Stimulated activated CD4-positive, alpha-beta T cell treated with anti-CD3 and anti-CD28 coated beads, Interleukin-12 subunit alpha, Interleukin-12 subunit beta, amount 100 ng/mL, for 48 hours (primary cell): ENCODE measurements at regions not wholly inside any gene's neighbourhood (a gene's known extent, or its start where the extent isn't known, plus 50 kb on each side); places are given as distances from the start of the nearest gene placed in this dataset.

Experiments used
- DNase-seq, 3 donors: peaks; one replicate each; pipeline ENCODE4 v3.0.0-alpha.2; 2020; ENCODE audit warnings: low read depth in 2 of 3, low spot score in 1 of 3

DNA sequence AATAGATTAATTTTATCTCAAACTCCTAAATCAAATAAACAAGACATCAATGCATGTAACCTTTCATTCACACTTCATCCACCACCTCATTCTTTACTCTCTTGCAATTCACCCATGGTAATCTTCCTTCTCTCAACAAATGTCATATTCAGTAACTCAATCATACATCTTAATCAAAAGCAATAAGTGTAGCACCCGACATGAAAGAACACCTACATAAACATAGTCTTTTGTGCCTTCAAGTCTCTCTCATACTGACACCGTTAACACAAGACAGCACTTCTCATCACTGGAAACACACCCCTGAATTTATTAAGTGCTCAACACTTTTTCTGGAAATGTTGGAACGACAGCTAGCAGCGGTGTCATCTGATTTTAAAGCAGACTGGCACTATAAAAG lies 225.9 kb downstream of the TTLL7 start:
- DNase-seq, result no peak

DNA sequence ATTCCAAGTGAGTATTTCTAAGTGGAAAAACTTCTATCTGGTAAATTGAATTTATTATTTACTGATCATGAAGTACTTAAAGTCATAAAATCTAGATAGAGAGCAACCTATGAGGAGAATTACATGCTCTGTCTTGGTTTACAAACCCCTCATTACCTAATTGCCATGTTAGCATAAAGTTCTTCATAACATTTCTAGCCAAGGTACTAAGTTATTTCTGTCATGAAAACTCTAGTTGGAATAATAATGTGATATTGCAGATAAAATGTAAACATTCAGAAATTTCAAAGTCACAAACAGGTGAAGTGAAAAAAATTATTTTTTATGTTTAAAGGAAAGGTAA lies 228.6 kb downstream of the TTLL7 start:
- DNase-seq, result no peak

DNA sequence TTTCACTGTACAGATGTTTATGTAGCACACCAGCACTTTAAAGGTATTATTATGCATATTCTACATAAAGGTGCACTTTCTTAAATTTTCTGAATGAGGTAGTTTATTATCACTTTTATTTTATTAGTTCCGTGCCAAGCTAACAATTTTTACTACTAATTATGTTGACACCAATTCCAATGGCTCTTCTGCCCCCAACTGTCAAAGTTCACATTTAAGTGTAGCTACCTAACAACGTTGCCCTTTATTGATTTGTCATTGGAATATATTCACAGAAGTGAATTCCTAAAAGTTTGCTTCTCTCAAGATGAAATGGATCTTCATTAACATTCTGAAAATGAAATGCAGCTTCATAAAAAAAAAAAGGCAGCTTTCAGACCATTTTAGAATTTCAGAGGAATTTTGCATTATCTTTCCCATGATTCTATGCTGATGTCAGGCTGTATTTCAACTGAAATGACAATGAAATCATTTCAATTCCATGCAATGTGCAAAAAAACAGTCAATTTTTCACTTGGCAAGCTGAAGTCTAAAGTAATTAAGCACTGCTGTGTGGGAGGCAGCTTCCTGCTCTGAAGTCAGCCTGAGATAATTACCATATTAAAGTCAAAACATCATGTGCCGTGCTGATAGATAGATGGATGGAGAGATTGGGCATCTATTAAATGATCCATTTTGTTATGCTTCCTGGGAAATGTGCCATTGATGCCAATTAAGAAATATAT lies 229.2 kb downstream of the TTLL7 start:
- DNase-seq, result no peak

DNA sequence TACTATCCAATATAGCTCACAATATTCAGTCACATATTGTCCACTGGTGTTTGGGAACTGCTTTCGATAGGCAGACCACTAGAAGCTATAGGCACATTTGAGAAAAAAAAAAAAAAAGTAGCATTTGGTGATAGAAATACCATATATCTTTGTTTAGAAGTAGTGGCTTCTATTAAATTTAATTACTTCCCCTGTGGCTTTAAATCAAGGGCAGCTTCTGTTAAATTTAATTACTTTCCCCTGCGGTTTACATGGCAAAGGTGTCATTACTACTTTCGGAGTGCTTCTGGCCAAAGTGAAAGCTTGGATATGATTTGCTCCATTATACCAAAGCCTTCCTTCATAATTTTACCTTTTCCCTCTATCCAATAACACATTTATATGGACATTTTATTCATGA lies 229.9 kb downstream of the TTLL7 start:
- DNase-seq, result no peak

DNA sequence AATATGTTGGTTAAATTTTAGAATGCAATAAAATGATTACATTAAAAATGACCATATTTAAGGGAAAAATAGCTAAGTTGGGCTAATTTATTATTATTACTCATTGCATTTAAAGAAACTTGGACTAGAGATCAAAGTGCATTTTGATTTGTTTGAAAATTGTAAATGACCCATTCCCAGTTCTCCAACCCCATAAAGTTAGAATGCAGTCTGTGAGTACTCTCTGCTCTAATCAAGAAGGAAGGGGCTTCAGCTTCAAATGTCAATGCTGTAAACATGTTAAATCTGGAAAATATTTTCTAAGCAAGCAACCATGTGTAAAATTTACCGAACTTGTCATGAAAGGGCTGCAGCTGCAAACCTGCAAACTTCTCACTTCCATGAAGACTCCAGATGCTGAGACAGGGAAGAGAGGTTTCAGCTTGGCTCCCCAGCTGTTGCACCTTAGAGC lies 232.7 kb downstream of the TTLL7 start:
- no peak for DNase-seq

DNA sequence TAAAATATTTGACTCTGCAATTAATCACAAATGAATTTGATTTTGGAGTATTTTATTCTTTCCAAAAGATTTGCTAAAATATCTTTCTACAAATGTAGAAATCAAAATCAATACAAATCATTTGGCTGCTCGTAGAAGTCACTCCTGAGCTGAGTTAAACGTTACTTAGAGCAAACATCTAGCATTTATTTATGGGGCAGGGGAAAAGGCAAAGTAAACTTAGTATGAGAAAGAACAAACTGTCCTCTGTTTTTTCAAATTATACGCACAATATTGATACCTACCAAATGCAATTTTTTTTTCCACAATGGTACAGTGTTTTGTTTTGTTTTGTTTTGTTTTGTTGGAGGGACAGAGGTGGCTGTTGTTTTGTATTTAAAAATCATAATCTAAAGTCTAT lies 233.8 kb downstream of the TTLL7 start:
- no peak for DNase-seq

DNA sequence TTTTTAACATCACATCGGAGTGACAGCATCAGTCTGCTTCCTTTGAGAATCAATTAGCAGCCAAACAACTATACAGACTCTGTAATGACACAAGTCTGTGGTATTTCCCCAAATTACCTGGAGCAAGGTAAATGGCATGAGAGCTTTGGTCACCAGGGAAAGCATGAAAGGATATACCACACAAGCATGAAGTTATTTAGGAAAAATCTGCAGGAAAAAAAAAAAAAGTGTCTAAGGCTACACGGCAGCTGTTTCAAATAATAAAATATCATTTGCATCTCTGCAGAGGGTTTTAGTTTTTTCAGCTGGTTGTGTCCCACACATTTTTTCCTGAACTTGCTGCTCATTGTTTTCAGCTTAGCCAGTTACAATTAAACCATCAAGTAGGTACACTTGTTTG lies 234.7 kb downstream of the TTLL7 start:
- DNase-seq, result no peak

DNA sequence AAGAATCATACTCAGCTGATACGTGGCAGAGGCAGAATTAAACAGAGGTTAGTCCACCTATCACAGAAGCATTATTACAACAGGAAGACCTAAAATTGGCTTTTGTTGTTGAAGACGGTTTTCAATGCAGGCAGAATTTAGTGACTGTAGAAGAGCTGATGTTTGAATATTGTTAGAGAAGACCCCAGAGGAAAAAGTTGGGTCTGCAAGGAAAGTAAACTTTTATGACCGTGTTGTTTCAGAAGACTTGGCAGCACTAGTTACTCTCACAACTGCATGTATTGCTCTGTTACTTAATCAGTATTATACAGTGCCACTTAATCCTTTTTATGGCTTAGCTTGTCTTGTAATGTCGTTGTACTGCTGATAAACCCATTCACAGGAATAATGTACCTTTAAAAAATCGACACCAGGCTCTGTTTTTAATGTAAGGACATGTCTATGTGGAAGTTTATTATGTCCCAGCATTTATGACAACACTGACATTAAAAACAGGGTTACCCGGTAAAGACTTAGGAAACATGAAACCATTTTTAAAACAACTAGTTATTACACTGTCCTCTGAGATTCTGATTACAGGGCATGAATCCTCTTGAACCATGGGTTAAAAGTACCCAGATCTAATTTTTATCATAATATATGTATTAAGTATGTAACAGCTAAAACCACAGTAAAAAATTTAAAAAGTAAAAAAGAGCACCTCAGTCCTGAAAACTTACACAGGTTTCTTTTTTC lies 235.4 kb downstream of the TTLL7 start:
- DNase-seq, result no peak

DNA sequence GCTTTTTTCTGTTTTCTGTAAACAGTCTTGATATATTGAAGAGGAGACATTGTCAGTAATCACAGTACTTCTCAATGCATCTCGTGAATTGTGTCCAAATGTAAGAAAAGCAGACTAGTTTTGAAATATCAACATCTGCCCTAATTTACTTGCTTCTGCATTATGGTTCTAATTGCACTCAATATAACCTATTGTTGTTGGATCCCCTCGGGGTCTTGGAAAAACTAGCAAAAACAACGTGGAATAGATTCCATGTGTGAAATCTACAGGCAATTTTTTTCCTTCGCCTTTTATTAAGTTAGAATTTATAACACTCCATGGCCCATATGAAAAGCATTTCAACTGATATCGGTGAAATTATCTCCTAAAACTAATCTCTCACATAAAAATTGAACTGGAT lies 236.5 kb downstream of the TTLL7 start:
- DNase-seq, result no peak

DNA sequence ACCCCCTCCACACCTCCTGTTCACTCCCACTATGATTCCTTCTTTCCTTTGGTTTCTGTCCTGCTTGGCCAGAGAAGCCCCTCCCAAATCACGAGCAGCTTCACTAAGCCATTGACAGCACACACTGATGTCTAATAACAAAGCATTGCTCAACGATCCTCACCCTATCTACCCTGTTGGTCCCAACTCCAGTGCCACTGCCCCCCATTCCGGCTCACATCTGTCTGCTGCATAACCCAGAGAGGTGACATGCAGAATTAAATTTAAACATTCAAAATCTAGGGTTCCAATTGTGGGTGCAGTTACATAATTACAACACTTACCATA lies 236.9 kb downstream of the TTLL7 start:
- DNase-seq, result no peak

DNA sequence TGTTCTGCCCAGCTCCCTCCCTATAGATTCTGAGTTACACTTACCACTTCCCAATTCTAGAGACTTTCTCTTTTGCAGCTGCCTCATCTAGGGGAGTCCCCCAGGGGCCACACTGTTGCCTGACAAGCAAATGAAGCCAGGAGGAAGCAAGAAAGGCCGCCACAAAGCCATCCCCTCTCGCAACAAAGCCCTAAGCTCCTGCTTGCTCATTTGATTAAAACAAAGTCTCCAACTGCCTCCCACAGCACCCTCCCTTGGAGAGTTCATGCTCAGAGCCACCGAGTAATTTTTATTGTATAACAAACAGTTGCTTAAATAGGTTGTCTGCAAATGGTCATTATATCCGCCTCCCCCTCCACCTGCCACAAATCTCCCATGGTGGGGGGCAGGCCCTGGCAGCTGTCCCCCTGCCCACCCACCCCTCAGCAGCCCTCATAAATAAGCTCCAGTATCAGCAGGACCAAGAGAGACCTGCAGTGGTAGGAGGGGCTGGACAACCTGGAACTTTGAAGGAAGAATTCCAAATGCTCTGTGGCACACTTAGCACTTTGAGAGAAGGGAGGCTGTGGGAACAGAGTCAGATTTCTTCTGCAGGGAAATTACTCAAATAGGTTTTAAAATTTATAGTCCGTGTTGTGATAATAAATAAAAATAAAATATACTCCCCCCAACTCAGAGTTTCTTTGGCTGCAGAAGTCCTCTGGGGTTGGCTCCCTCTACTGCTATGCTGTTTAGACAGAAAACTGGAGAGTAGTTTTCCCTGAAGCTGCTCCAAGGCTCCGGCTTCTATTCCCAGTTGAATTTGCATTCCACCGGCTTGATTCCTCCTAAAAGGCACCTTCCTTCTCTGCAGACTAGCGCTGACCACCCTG lies 237.5 kb downstream of the TTLL7 start:
- DNase-seq, result no peak

DNA sequence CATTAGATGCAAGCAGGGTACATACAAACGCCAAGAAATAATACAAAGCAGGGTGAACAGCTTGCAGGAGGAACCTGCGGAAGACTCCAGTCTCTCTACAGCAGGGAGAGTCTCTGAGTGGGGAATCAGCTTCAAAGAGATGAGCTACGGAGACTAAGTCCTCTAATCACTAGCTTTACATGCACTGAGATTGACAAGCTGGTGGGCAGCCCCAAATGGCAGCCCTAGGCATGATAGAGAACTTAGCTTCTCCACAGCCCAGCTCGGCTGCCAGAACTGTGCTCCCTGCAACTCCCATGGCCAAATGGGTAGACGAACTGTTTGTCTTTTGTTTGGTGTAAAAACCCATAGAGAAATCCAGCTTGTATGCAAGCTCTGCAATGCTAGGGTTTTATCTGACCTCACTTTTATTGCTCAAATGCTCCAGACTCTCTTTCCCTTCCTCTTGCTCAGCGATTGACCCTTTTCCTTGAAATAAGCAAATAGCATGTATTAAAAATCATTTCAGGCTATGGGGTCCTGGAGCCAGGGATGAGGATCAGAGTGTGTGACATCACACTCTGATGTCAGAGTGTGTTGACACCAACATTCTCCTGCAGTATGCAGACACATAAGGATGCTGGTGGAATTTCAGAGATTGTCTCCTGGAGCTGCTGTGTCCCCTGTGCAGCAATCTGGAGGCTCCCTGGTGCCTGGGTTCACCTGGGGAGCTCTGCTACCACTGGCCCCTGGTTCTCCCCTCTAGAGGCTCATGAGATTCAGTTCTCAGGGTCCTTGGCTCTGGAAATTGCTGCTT lies 238.5 kb downstream of the TTLL7 start:
- no peak for DNase-seq

DNA sequence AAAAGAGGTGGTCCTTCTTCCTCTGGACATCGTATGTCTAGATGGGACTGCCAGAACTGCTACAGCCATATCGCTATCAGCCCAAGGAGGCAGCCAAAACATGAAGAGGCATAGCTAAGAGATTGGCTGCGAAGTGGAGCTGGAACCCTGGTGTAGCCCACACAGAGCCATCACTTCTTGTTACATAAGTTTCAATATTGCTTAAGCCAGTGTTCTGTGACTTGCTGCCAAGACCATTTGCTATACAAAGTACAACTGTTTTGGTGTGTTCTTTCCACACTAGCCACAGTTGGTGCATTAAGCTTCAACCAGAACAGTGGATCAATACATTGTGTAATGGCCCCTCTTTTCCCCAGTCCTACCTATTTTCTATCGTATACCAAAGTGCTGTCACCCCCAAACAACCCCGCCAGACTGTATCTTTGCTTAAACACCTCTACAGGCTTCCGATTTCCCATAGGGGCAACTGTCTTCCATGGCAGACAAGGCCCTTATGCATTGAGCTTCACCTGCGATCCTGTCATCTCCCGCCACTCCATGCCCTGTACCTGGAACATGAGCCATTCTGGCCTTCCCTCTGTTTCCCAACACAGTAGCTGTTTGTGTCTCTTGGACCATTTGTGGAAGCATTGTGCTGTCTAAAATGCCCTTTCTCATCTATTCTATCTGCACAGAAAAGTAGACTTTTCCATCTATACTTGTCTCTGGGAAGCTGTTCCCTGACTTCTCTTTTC lies 241.8 kb downstream of the TTLL7 start:
- no peak for DNase-seq

DNA sequence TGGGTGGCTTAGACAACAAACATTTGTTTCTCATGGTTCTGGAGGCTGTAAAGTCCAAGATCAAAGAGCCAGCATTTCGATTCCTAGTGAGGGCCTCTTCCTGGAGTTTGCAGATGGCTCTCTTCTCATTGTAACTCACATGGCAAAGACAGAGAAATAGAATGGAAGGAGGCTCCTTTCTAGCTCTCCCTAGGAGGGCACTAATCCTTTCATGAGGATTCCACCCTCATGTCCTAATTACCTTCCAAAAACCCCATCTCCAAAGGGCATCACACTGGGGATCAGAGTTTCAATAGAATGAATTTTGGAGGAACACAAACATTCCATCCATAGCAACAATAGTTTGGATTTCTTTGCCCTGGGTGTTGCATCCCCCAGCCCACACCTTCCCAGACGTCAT lies 247.3 kb downstream of the TTLL7 start:
- no peak for DNase-seq

DNA sequence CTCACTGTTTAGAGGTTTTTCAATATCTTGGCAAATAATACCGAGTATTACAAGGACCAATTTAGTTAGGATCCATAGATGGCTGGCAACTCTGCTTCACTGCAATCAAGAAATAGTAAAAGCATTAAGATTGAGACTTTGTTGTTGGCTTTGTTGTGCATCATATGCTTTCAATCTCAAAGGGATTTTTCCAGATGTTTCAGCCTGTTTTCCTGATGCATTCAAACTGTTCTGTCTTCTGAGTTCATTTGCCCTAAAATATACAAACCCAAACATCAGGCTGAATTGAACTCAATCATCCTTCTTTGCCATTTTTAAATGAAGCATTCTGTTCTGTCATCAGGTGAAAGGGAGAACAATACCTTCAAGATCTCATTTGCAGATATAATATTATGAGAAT lies 248.7 kb downstream of the TTLL7 start:
- DNase-seq, result no peak

DNA sequence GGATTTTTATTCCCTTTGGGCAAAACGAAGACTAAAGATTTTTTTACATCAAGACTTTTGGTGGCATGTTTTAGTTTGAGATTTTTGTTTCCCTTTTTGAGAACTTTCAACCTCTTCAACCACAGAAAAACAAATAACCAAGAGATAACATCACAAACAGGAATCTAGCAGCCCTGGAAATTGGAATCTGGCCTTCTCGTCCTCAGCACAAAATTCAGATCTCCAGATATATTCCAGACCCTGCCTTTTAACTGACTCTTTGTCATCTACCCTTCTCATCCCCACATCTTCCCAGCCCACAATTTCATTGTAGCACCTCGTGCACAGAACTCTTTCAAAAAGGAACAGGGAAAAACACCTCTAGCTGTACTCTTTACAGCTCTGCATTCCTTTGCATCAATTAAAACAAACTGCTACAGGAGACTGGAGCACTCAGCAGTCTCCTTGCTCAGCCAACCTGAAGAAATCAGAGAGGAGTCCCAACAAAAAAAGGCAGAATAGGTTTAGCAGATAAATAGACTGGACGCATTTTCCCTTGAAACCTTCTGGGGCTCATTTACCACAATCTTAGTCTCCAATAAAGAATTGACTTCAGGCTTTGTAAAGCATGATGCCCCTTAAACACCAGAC lies 251.0 kb downstream of the TTLL7 start:
- no peak for DNase-seq

DNA sequence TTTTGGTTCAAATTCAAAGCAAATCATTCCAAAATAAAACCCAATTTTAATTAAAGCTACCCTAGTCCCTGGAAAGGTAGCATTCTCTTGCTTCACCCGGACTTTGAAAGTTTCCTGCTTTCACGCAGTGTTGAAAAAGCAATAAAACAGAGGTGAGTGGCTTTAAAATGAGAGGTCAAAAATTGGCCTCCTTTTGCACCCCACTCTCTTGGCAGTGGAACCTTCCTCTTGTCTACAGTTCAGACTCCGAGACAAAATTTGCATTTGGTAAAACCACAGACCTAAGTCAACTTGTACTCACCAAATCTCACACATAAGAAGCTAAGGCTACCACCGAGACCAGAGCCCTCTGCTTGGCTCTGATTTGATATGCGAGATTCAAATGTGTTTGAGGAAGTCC lies 252.7 kb downstream of the TTLL7 start:
- DNase-seq, result no peak

DNA sequence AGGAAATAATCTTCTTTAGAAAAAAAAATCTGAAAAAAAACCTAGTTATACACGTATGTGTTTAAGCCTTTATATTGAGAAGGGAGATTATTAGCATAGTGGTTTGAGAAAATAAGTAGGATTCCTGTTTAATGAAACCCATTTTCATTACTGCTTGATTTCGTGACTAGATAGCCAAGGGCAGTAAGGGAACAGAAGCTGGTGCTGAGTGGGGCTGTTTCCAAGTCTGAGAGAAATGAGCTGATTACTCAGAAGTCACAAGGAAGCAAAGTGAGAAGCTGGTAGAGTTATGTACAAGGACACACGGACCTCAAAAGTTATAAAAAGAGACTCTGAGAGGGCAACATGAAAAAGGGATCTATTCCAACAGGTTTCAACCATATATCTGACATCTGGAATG lies 256.5 kb downstream of the TTLL7 start:
- DNase-seq, result no peak

DNA sequence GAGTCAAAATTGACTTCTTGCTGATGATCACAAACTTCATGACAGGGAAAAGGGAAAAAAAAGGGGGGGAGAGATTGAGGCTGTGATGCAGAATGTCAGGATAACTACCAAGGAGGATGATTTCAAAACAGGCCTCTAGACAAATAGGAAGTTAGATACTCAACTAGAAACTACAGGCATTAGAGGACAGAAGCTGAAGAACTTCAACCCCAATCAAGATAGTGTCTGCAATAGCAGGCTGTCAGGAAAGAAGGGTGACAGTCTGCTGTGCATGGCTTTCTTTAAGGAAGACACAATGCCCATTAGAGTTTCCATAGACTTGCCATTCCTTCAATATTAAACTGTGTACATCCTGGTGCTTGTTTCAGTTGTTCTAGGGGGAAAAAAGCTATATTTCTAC lies 257.2 kb downstream of the TTLL7 start:
- no peak for DNase-seq

DNA sequence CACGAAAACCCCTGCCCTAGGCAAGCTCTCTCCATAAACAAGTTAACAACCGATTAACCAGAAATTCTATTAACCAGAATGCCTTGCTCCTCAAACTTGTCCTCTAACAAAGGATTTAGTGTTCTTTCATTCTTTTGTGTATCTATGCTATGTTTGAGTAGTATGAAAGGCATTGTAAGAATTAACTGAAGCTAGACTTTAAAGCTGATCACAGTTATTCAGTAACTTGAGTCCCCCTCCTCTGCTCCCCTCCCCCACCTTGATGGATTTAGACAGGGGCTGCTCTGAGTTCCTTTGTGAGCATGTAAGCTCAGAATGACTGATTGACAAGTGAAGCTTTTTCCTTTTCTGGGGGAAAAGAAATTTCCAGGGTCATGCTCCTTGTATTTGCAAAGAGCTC lies 257.6 kb downstream of the TTLL7 start:
- no peak for DNase-seq
